HepG2 (cell line): ENCODE measurements at regions not wholly inside any gene's neighbourhood (a gene's known extent, or its start where the extent isn't known, plus 50 kb on each side); places are given as distances from the start of the nearest gene placed in this dataset.

Source experiments
- ATAC-seq: fragments of 200-7000 bp; cut with Tn5 transposase; 3 replicates; pipeline ENCODE4 v1.9.1; 2020; ENCODE audit warnings: mild to moderate bottlenecking, moderate library complexity
- BruUV-seq: library from RNA; stranded (reverse); fragments of 400-500 nt; replicated peaks from 2 replicates; lab custom pipeline; 2021; lab: Mats Ljungman, UMichigan
- CTCF ChIA-PET: fragments of 300-600 bp; formaldehyde crosslinking; extraction: SDS; loops from one replicate; lab custom pipeline; 2021; ENCODE audit warnings: low total read pairs, inconsistent platforms, low intra/inter-chr PET ratio; lab: Yijun Ruan, JAX
- POLR2A ChIA-PET: fragments of 350-600 bp; sonication (Branson Sonifier 250); formaldehyde crosslinking; loops from one replicate; lab custom pipeline; 2020; ENCODE audit warnings: antibody characterized with exemption, inconsistent platforms; lab: Yijun Ruan, JAX
- DNase-seq: peaks from one replicate; pipeline ENCODE4 v3.0.0-alpha.2; 2015; ENCODE audit warnings: low spot score
- FAIRE-seq: peaks from 3 replicates; lab custom pipeline; 2011; peaks lifted over from hg19 to GRCh38; lab: Jason Lieb, UNC
- H2AFZ ChIP-seq: one replicate; pipeline ENCODE4 v1.6.1; 2011; ENCODE audit warnings: low read length, inconsistent platforms
- H3K27ac ChIP-seq: fragments of 300-600 bp; 3 replicates; pipeline ENCODE4 v1.8.0; 2011; ENCODE audit warnings: mixed run types, mild to moderate bottlenecking, mixed read lengths, low read length, inconsistent platforms; ENCODE audit not compliant: insufficient read depth; ENCODE audit errors: extremely low read length
- H3K27me3 ChIP-seq, 2 experiments: fragments of 200-600 bp in 1 of 2; 2 replicates in 1 of 2; 3 replicates in 1 of 2; pipeline versions ENCODE4 v1.6.0 to v1.8.0; 2011; ENCODE audit warnings: low read length in 2 of 2, mild to moderate bottlenecking in 2 of 2, moderate library complexity in 2 of 2, inconsistent platforms in 1 of 2; ENCODE audit not compliant: insufficient read depth in 2 of 2, control insufficient read depth in 1 of 2
- H3K36me3 ChIP-seq, 2 experiments: fragments of 200-600 bp in 1 of 2; replicated peaks in 1 of 2; 2 replicates in 1 of 2; 3 replicates in 1 of 2; pipeline versions ENCODE4 v1.5.1 to v1.8.0; 2011; ENCODE audit warnings: low read length in 2 of 2, inconsistent platforms in 1 of 2; ENCODE audit not compliant: insufficient read depth in 2 of 2, control insufficient read depth in 1 of 2
- H3K4me1 ChIP-seq: 2 replicates; pipeline ENCODE4 v1.5.1; 2012; ENCODE audit warnings: low read length, inconsistent platforms; ENCODE audit not compliant: insufficient read depth
- H3K4me2 ChIP-seq: 2 replicates; pipeline ENCODE4 v1.6.0; 2011; ENCODE audit warnings: low read depth, low read length, inconsistent platforms
- H3K4me3 ChIP-seq, 3 experiments: fragments of 200-600 bp in 1 of 3; sonication (generic), shearing (Covaris generic) in 1 of 3; replicated peaks in 1 of 3; 2 replicates each; pipeline ENCODE4 v1.5.1; 2011 to 2016; ENCODE audit warnings: low read length in 3 of 3, inconsistent platforms in 2 of 3, low read depth in 2 of 3, mild to moderate bottlenecking in 2 of 3, control low read depth in 1 of 3, mixed read lengths in 1 of 3; ENCODE audit not compliant: insufficient read depth in 1 of 3
- H3K79me2 ChIP-seq: one replicate; pipeline ENCODE4 v1.6.1; 2011; ENCODE audit warnings: low read length, inconsistent platforms; ENCODE audit not compliant: insufficient read depth
- H3K9ac ChIP-seq: 2 replicates; pipeline ENCODE4 v1.6.0; 2011; ENCODE audit warnings: mild to moderate bottlenecking, low read depth, low read length, inconsistent platforms; ENCODE audit not compliant: insufficient read depth
- H3K9me3 ChIP-seq: 2 replicates; pipeline ENCODE4 v1.5.1; 2012; ENCODE audit warnings: mild to moderate bottlenecking, low read length
- H4K20me1 ChIP-seq: 2 replicates; pipeline ENCODE4 v1.6.0; 2011; ENCODE audit warnings: inconsistent platforms, mild to moderate bottlenecking, low read length, moderate library complexity; ENCODE audit not compliant: insufficient read depth
- EZH2 ChIP-seq: conservative IDR thresholded peaks from 2 replicates; pipeline ENCODE4 v1.6.1; 2012; ENCODE audit warnings: mild to moderate bottlenecking, low read depth, low read length, moderate library complexity
- HIVEP1 ChIP-seq: sonication (generic); formaldehyde crosslinking; IDR thresholded peaks from 2 replicates; pipeline ENCODE4 v1.4.0; 2020; ENCODE audit warnings: mild to moderate bottlenecking, missing genetic modification reagents
- HMGA1 ChIP-seq: sonication (generic); formaldehyde crosslinking; conservative IDR thresholded peaks from 2 replicates; pipeline ENCODE4 v1.4.0; 2020; ENCODE audit warnings: missing genetic modification reagents
- KDM4B ChIP-seq: sonication (generic); formaldehyde crosslinking; IDR thresholded peaks from 2 replicates; pipeline ENCODE4 v1.4.0; 2020; ENCODE audit warnings: missing genetic modification reagents
- RORA ChIP-seq: sonication (generic); formaldehyde crosslinking; IDR thresholded peaks from 2 replicates; pipeline ENCODE4 v1.5.0; 2020; ENCODE audit warnings: mild to moderate bottlenecking, missing genetic modification reagents, moderate library complexity
- SMARCC2 ChIP-seq: fragments of 450-650 bp; IDR thresholded peaks from 2 replicates; pipeline ENCODE4 v1.6.1; 2017; ENCODE audit warnings: antibody characterized with exemption, mild to moderate bottlenecking
- SOX5 ChIP-seq: IDR thresholded peaks from 2 replicates; pipeline ENCODE4 v1.6.1; 2016; ENCODE audit warnings: borderline replicate concordance
- THYN1 ChIP-seq: sonication (generic); formaldehyde crosslinking; IDR thresholded peaks from 2 replicates; pipeline ENCODE4 v1.8.1; 2023; ENCODE audit warnings: low read depth, mild to moderate bottlenecking, moderate library complexity, missing genetic modification reagents, borderline replicate concordance
- TRIM24 ChIP-seq: sonication (generic); formaldehyde crosslinking; IDR thresholded peaks from 2 replicates; pipeline ENCODE4 v1.8.0; 2022; ENCODE audit warnings: mild to moderate bottlenecking, missing genetic modification reagents
- ZBTB3 ChIP-seq: sonication (generic); formaldehyde crosslinking; IDR thresholded peaks from 2 replicates; pipeline ENCODE4 v1.4.0; 2020; ENCODE audit warnings: low read depth, mild to moderate bottlenecking, moderate library complexity, missing genetic modification reagents, borderline replicate concordance
- ZBTB33 ChIP-seq: sonication (generic); formaldehyde crosslinking; IDR thresholded peaks from 2 replicates; pipeline ENCODE4 v1.4.0; 2020; ENCODE audit warnings: missing genetic modification reagents
- ZNF12 ChIP-seq: sonication (generic); formaldehyde crosslinking; IDR thresholded peaks from 2 replicates; pipeline ENCODE4 v1.5.0; 2020; ENCODE audit warnings: missing genetic modification reagents
- ZNF292 ChIP-seq: sonication (generic); formaldehyde crosslinking; IDR thresholded peaks from 2 replicates; pipeline ENCODE4 v1.8.1; 2022; ENCODE audit warnings: mild to moderate bottlenecking, low read depth, missing genetic modification reagents, borderline replicate concordance
- ZNF354B ChIP-seq: sonication (generic); formaldehyde crosslinking; IDR thresholded peaks from 2 replicates; pipeline ENCODE4 v1.8.0; 2022; ENCODE audit warnings: mild to moderate bottlenecking, missing genetic modification reagents
- ZNF496 ChIP-seq: sonication (generic); formaldehyde crosslinking; IDR thresholded peaks from 2 replicates; pipeline ENCODE4 v1.8.1; 2023; ENCODE audit warnings: mild to moderate bottlenecking, moderate library complexity, missing genetic modification reagents; ENCODE audit not compliant: insufficient replicate concordance
- ZNF800 ChIP-seq: sonication (generic); formaldehyde crosslinking; IDR thresholded peaks from 2 replicates; pipeline ENCODE4 v1.4.0; 2020; ENCODE audit warnings: missing genetic modification reagents
- WGBS: methylation state at CpG from one replicate; pipeline ENCODE4 v1.1.6; 2017; ENCODE audit warnings: low lambda C conversion rate; 5-methylcytosine and 5-hydroxymethylcytosine counted together
- in situ Hi-C: cut with HindIII; loops from 2 replicates; pipeline ENCODE4 v1.10.0; 2017; ENCODE audit warnings: low pct_unique_long_range_greater_than_20kb; ENCODE audit not compliant: extremely low pct_ligation_motif_present
- intact Hi-C: fragments of 100-400 bp; cut with micrococcal nuclease; formaldehyde crosslinking; loops from one replicate; pipeline ENCODE4 v1.10.0; 2022; ENCODE audit not compliant: unreplicated experiment

DNA sequence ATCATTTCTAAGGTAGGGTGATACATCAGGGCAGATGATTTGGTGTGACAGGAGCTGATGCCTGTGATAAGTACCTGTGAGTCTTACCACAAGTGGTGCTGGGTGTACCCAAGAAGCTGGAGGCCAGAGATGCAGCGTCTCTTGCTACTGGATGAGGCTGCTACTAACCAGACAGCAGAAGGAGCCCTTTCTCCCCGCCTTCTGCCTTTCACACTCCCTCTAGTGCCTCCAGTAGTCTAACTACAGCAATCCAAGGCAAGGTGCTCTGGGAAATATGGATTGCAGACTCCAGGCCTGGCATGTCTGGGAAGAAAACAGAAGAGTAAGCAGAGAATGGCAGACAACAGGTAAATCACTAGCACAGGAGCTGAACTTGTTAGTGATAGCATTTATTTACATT, 470.8 kb downstream of the NKX6-1 start:
- no peak overlapping the region for H3K4me2 ChIP-seq
- ChIA-PET CTCF (no interaction called here), POLR2A (no interaction called here)
- H4K20me1 ChIP-seq, result no peaks in the 10 kb centered on the region
- in situ Hi-C loops, result no loop called here
- no peak overlapping the region for H2AFZ ChIP-seq
- ATAC-seq, result no peak
- TF ChIP-seq EZH2 (no peak), ZNF292 (CRISPR knock-in tag) (no peak), KDM4B (CRISPR knock-in tag) (no peak), ZNF800 (CRISPR knock-in tag) (no peak), TRIM24 (CRISPR knock-in tag) (no peak), THYN1 (CRISPR knock-in tag) (no peak), SMARCC2 (no peak), HIVEP1 (no peak), SOX5 (CRISPR knock-in tag) (no peak), RORA (no peak), ZNF354B (no peak), HMGA1 (CRISPR knock-in tag) (no peak), ZBTB3 (CRISPR knock-in tag) (no peak), ZBTB33 (no peak), ZNF496 (CRISPR knock-in tag) (no peak), ZNF12 (CRISPR knock-in tag) (no peak)
- no peaks in the 10 kb centered on the region for H3K4me1 ChIP-seq
- FAIRE-seq, result no peak
- intact Hi-C loops, result no loop called here
- no peaks in the 10 kb centered on the region for H3K36me3 ChIP-seq
- no TSS peak for BruUV-seq
- no peak overlapping the region for H3K9ac ChIP-seq
- H3K79me2 ChIP-seq, result no peaks in the 10 kb centered on the region
- WGBS, result 0% methylated on average over 1 of the region's 2 CpGs
- no peak overlapping the region for H3K27ac ChIP-seq
- no peak overlapping the region for H3K4me3 ChIP-seq
- no peak for DNase-seq
- H3K9me3 ChIP-seq, result no peaks in the 10 kb centered on the region
- no peaks in the 10 kb centered on the region for H3K27me3 ChIP-seq
